Suprapubic skin (tissue), 4 donors: ENCODE measurements at regions not wholly inside any gene's neighbourhood (a gene's known extent, or its start where the extent isn't known, plus 50 kb on each side); places are given as distances from the start of the nearest gene placed in this dataset.
"Not testable (repeated sequence)": the region's sequence is repeated elsewhere in the genome, so short reads cannot be mapped to it uniquely, and the experiment has no call there.

ENCODE experiments used
- DNase-seq, 2 donors: peaks; one replicate each; pipeline ENCODE4 v3.0.0-alpha.2; 2019; ENCODE audit warnings: low spot score in 2 of 2
- H3K27ac ChIP-seq: fragments of 200-600 bp; sonication (generic); one replicate; pipeline ENCODE4 v1.5.1; 2019
- H3K27me3 ChIP-seq: fragments of 200-600 bp; sonication (generic); one replicate; pipeline ENCODE4 v1.5.1; 2019
- H3K36me3 ChIP-seq: fragments of 200-600 bp; sonication (generic); one replicate; pipeline ENCODE4 v1.5.1; 2019
- H3K4me1 ChIP-seq: fragments of 200-600 bp; sonication (generic); one replicate; pipeline ENCODE4 v1.5.1; 2019
- H3K4me3 ChIP-seq: fragments of 200-600 bp; sonication (generic); one replicate; pipeline ENCODE4 v1.5.1; 2019; ENCODE audit warnings: mild to moderate bottlenecking
- H3K9me3 ChIP-seq: fragments of 200-600 bp; sonication (generic); one replicate; pipeline ENCODE4 v1.5.1; 2019
- CTCF ChIP-seq, 2 donors: fragments of 200-600 bp in 1 of 2; fragments of 450-650 bp in 1 of 2; sonication (generic) in 1 of 2; IDR thresholded peaks; one replicate each; pipeline ENCODE4 v1.5.1; 2016 to 2019; ENCODE audit warnings: antibody characterized with exemption in 2 of 2, mild to moderate bottlenecking in 1 of 2, moderate library complexity in 1 of 2
- WGBS: methylation state at CpG from one replicate; pipeline ENCODE4 v1.1.5; 2018; 5-methylcytosine and 5-hydroxymethylcytosine counted together

GRCh38 chr11:67859513-67860161, 144.3 kb downstream of the UNC93B1 start:
- not testable (repeated sequence) for H3K4me1 ChIP-seq, H3K4me3 ChIP-seq, H3K9me3 ChIP-seq, H3K36me3 ChIP-seq, H3K27ac ChIP-seq, H3K27me3 ChIP-seq, DNase-seq
- TF ChIP-seq CTCF (IDR thresholded peaks at IDR 0.05) = peak in 1 of 2 donors; percentile 20
- 100% methylated on average over 3 of the region's 6 CpGs for WGBS

GRCh38 chr11:67850747-67851146, 153.2 kb downstream of the UNC93B1 start:
- not testable (repeated sequence) for DNase-seq, H3K36me3 ChIP-seq, H3K27ac ChIP-seq, H3K9me3 ChIP-seq, H3K27me3 ChIP-seq, H3K4me3 ChIP-seq
- 83% methylated on average over 5 of the region's 7 CpGs for WGBS
- H3K4me1 ChIP-seq = peaks cover 15% of the 10 kb centered on the region

- not testable (repeated sequence) for H3K9me3 ChIP-seq, H3K27ac ChIP-seq
- 62% methylated on average over 7 of the region's 7 CpGs for WGBS
Observed at GRCh38 chr11:67849766-67850165, 154.1 kb downstream of the UNC93B1 start.

GRCh38 chr11:67847896-67848875, 155.7 kb downstream of the UNC93B1 start:
- not testable (repeated sequence) for DNase-seq, H3K27me3 ChIP-seq, H3K36me3 ChIP-seq, H3K9me3 ChIP-seq
- peak overlapping the region; percentile 77 for H3K27ac ChIP-seq
- WGBS = 54% methylated on average over 25 of the region's 25 CpGs
- peak overlapping the region; percentile 37 for H3K4me3 ChIP-seq
- TF ChIP-seq CTCF (IDR thresholded peaks at IDR 0.05) = peak in 1 of 2 donors; percentile 28
- H3K4me1 ChIP-seq = peaks cover 15% of the 10 kb centered on the region

More at GRCh38 chr11:67849766-67850165, 154.1 kb downstream of the UNC93B1 start:
- not testable (repeated sequence) for H3K4me3 ChIP-seq, DNase-seq, H3K27me3 ChIP-seq, H3K36me3 ChIP-seq
- peaks cover 15% of the 10 kb centered on the region for H3K4me1 ChIP-seq

- not testable (repeated sequence) for H3K27me3 ChIP-seq, DNase-seq, H3K4me3 ChIP-seq, H3K27ac ChIP-seq, H3K36me3 ChIP-seq, H3K9me3 ChIP-seq
- peaks cover 15% of the 10 kb centered on the region for H3K4me1 ChIP-seq
- WGBS = 91% methylated on average over 3 of the region's 3 CpGs
Observed at GRCh38 chr11:67846303-67846702, 157.6 kb downstream of the UNC93B1 start.

GRCh38 chr11:67845296-67845695, 158.6 kb downstream of the UNC93B1 start:
- not testable (repeated sequence) for H3K36me3 ChIP-seq, H3K27ac ChIP-seq, H3K9me3 ChIP-seq, H3K27me3 ChIP-seq, H3K4me3 ChIP-seq, DNase-seq
- 49% methylated on average over 2 of the region's 5 CpGs for WGBS
- peaks cover 15% of the 10 kb centered on the region for H3K4me1 ChIP-seq

- DNase-seq, H3K27me3 ChIP-seq, H3K27ac ChIP-seq, H3K4me1 ChIP-seq, H3K36me3 ChIP-seq, H3K9me3 ChIP-seq, H3K4me3 ChIP-seq: not testable (repeated sequence)
- WGBS = 44% methylated on average over 7 of the region's 7 CpGs
Observed at GRCh38 chr11:67840599-67840998, 163.3 kb downstream of the UNC93B1 start.

- H3K4me3 ChIP-seq, H3K9me3 ChIP-seq, H3K27ac ChIP-seq, DNase-seq, H3K36me3 ChIP-seq: not testable (repeated sequence)
- Histone ChIP-seq H3K27me3 (peaks cover 14% of the 10 kb centered on the region), H3K4me1 (peaks cover 11% of the 10 kb centered on the region)
- WGBS = 44% methylated on average over 7 of the region's 7 CpGs
Observed at GRCh38 chr11:67830152-67830551, 155.7 kb upstream of the ALDH3B2 start.

GRCh38 chr11:67826951-67827296, 152.5 kb upstream of the ALDH3B2 start:
- H3K9me3 ChIP-seq, H3K4me3 ChIP-seq, H3K36me3 ChIP-seq, H3K27ac ChIP-seq, DNase-seq: not testable (repeated sequence)
- 63% methylated on average over 4 of the region's 4 CpGs for WGBS
- Histone ChIP-seq H3K4me1 (peaks cover 11% of the 10 kb centered on the region), H3K27me3 (peaks cover 30% of the 10 kb centered on the region)

GRCh38 chr11:67826028-67826950, 151.9 kb upstream of the ALDH3B2 start:
- not testable (repeated sequence) for H3K36me3 ChIP-seq, DNase-seq, H3K27ac ChIP-seq, H3K9me3 ChIP-seq
- 13% methylated on average over 18 of the region's 25 CpGs for WGBS
- H3K27me3 ChIP-seq = peaks cover 30% of the 10 kb centered on the region
- H3K4me1 ChIP-seq = peaks cover 11% of the 10 kb centered on the region
- H3K4me3 ChIP-seq = peak overlapping the region; percentile 9

- H3K36me3 ChIP-seq = not testable (repeated sequence)
- 85% methylated on average over 2 of the region's 3 CpGs for WGBS
- peaks cover 27% of the 10 kb centered on the region for H3K27me3 ChIP-seq
Observed at GRCh38 chr11:67824861-67825260, 150.4 kb upstream of the ALDH3B2 start.

More at GRCh38 chr11:67824861-67825260, 150.4 kb upstream of the ALDH3B2 start:
- not testable (repeated sequence) for H3K27ac ChIP-seq, H3K9me3 ChIP-seq, H3K4me3 ChIP-seq, DNase-seq
- H3K4me1 ChIP-seq = peaks cover 11% of the 10 kb centered on the region
